ENCODE measurements at regions not wholly inside any gene's neighbourhood (a gene's known extent, or its start where the extent isn't known, plus 50 kb on each side); places are given as distances from the start of the nearest gene placed in this dataset.

DNA sequence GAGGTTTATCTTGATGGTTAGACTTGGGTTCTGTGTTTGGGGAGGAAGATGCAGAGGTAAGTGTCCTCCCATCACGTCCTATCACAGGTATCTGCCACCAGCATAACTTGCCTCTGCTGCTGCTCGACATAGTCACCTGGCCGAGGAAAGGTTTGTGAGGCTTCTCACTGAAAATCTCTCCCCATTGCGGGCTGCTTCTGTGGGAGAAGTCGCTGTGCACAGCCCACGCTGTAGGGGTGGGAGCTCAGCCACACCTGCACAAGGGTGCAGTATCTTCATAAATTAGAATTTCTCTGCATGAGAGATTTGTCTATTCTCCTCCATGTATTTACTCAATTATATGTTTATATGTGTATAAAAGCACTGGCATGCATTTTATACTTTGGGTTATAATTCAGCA is 415.7 kb upstream of the MYT1L start (continued):
- TF ChIP-seq ASH2L (IDR thresholded peaks at IDR 0.05; ENCODE audit: low read length) (no peak), HDAC6 (IDR thresholded peaks at IDR 0.05; ENCODE audit: low read depth, low read length) (no peak), CREB1 (IDR thresholded peaks at IDR 0.05) (no peak), TEAD4 (IDR thresholded peaks at IDR 0.05; ENCODE audit: low read depth, low read length) (no peak), FOSL1 (IDR thresholded peaks at IDR 0.05; ENCODE audit: insufficient read depth, low read depth, low read length) (no peak)
- TF ChIP-seq, protein P1, sequence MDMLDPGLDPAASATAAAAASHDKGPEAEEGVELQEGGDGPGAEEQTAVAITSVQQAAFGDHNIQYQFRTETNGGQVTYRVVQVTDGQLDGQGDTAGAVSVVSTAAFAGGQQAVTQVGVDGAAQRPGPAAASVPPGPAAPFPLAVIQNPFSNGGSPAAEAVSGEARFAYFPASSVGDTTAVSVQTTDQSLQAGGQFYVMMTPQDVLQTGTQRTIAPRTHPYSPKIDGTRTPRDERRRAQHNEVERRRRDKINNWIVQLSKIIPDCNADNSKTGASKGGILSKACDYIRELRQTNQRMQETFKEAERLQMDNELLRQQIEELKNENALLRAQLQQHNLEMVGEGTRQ (IDR thresholded peaks at IDR 0.05; ENCODE audit: low read length), result no peak

All from H1 (cell line).